ENCODE measurements at regions not wholly inside any gene's neighbourhood (a gene's known extent, or its start where the extent isn't known, plus 50 kb on each side); places are given as distances from the start of the nearest gene placed in this dataset.

DNA sequence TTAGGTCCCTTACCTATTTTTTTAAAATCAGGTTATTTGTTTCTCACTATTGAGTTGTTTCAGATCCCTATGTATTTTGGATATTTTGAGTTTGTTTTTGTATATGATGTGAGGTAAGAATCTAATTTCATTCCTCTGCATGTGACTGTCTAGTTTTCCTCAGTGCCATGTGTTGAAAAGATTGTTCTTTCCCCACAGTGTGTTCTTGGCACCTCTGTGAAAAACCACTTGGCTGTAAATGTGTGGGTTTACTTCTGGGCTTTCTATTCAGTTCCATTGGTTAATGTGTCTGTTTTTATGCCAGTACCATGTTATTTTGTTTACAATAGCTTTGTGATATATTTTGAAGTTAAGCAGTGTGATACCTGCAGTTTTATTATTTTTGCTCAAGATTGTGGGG is 1516.4 kb downstream of the AACS start:
- Histone ChIP-seq H3K36me3 (ENCODE audit: insufficient read depth, low read length) (no peaks in the 10 kb centered on the region), H3K9me3 (ENCODE audit: low read length) (no peaks in the 10 kb centered on the region), H3K4me1 (ENCODE audit: insufficient read depth, low read length) (no peaks in the 10 kb centered on the region), H3K4me3 (ENCODE audit: low read length) (no peak overlapping the region), H2AFZ (ENCODE audit: low read depth, low read length) (no peak overlapping the region), H3K27me3 (ENCODE audit: insufficient read depth, low read length) (no peaks in the 10 kb centered on the region)

DNA sequence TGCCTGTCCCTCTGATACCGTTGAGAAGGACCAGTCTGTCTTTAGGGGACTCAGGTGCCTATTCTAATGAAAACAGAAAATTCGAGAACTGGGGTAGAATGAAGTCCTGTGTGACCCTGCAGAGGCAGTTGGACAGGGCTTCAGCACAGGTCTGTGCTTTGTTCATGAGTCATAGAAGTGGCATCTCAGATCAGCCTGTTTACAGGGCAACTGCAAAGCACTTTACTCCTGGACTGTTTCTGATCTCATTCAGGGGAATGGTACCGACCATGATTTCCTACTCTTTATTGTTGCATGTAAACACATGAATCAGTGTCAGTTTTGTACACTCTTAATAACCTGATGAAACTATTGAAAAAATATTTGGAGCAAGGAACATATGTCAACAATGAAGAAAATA is 1517.0 kb downstream of the AACS start:
- Histone ChIP-seq H3K36me3 (ENCODE audit: insufficient read depth, low read length) (no peaks in the 10 kb centered on the region), H3K4me3 (ENCODE audit: low read length) (no peak overlapping the region), H3K4me1 (ENCODE audit: insufficient read depth, low read length) (no peaks in the 10 kb centered on the region), H3K27me3 (ENCODE audit: insufficient read depth, low read length) (no peaks in the 10 kb centered on the region), H3K9me3 (ENCODE audit: low read length) (no peaks in the 10 kb centered on the region), H2AFZ (ENCODE audit: low read depth, low read length) (no peak overlapping the region)

DNA sequence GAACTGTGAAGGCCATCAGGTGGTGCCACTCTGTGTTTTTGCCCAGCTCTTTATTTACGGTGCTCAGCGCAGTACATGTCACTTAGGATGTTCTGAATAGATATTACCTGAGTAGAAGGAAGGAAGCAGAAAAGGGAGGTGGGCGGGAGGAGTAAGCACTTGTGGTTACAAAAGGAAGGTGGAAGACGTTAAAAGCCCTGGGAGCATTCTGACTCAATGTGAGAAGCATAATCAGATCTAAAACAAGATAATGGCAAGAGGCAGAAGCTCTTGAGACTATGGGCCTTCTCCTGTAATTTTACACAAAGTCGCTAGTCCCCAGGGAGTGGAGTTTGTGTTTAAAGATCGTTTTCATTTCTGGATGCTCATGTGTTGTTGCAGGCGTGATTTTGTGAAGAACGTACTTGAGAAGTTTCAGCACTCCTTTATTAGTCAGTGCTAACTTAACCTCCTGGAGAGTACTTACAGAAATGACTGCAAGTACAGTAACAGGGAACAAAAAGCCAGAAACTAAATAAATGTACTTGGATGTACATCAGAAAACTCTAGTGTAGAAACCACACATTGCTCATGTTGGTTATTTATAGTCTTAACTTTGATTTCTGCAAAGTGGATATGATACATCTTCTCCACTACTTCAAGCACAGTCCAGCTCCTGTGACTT is 1523.5 kb downstream of the AACS start:
- H3K27me3 ChIP-seq (ENCODE audit: insufficient read depth, low read length) = no peaks in the 10 kb centered on the region

DNA sequence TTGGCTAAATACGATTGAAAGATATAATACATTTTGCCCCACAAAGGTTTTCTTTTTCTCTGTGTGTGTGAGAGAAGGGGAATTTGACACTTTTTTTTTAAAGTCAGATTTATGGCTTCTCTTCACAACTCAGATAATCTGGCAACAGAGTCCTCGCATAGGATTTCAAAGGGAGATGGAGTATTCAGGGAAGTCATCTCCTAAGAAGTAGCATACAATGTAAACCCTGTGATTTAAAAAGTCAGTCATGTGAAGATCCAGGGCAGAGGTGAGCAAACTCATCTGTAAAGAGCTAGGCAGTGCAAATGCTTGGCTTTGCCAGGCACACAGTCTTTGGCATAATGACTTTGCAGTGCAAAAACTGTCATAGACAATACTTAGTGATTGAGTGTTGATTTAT is 1526.3 kb downstream of the AACS start:
- H3K36me3 ChIP-seq (ENCODE audit: insufficient read depth, low read length) = no peaks in the 10 kb centered on the region
- H2AFZ ChIP-seq (ENCODE audit: low read depth, low read length) = no peak overlapping the region

More for the DNA sequence above, 1523.5 kb downstream of the AACS start:
- Histone ChIP-seq H3K4me1 (ENCODE audit: insufficient read depth, low read length) (no peaks in the 10 kb centered on the region), H3K9me3 (ENCODE audit: low read length) (no peaks in the 10 kb centered on the region), H2AFZ (ENCODE audit: low read depth, low read length) (no peak overlapping the region), H3K4me3 (ENCODE audit: low read length) (no peak overlapping the region), H3K36me3 (ENCODE audit: insufficient read depth, low read length) (no peaks in the 10 kb centered on the region)

DNA sequence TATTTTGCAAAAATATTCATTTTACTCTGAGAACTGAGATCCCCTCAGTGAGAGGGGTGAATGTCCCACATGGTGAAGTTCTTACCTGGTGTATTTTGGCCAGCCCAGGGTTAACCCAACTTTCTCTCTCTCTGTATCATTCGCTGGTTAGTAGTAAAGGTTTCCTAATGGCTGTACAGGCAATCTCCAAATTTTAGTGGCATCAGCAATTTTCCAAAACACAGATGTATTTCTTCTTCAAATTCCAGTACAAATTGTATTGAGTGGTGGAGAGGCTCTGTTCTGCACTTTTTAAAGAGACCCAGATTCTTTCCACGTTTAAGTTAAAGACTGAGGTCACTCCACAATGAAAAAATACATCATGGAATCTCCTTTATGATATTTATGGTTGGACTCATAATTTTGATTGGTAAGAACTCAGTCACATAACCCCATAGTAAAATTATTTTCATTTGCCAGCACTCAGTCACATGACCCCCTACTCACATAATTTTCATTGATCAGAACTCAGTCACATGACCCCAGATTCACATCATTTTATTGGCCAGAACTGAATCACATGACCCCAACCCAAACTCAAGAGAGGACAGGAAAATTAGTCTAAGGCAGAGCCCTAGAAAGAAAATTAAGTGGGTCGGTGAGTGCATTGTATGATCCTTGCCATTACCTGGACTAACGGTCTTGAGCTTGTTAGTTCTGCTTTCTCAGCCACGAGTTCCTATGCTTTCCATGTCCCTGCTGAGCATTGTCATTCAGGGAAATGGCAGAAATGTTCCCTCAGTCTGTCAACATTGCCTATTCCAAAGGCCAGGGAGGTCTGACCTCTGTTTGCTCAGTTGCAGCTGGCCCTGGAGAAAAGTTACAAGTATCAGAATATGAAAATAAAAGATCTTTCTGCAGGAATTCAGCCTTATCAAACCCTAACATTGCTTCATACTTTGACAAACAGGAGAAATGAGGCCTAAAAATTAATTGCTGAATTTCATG is 1536.2 kb downstream of the AACS start:
- Histone ChIP-seq H3K36me3 (ENCODE audit: insufficient read depth, low read length) (no peaks in the 10 kb centered on the region), H3K4me3 (ENCODE audit: low read length) (no peak overlapping the region), H3K27me3 (ENCODE audit: insufficient read depth, low read length) (no peaks in the 10 kb centered on the region), H2AFZ (ENCODE audit: low read depth, low read length) (no peak overlapping the region), H3K4me1 (ENCODE audit: insufficient read depth, low read length) (no peaks in the 10 kb centered on the region), H3K9me3 (ENCODE audit: low read length) (no peaks in the 10 kb centered on the region)

More for the DNA sequence above, 1526.3 kb downstream of the AACS start:
- Histone ChIP-seq H3K9me3 (ENCODE audit: low read length) (no peaks in the 10 kb centered on the region), H3K4me3 (ENCODE audit: low read length) (no peak overlapping the region), H3K4me1 (ENCODE audit: insufficient read depth, low read length) (no peaks in the 10 kb centered on the region), H3K27me3 (ENCODE audit: insufficient read depth, low read length) (no peaks in the 10 kb centered on the region)

DNA sequence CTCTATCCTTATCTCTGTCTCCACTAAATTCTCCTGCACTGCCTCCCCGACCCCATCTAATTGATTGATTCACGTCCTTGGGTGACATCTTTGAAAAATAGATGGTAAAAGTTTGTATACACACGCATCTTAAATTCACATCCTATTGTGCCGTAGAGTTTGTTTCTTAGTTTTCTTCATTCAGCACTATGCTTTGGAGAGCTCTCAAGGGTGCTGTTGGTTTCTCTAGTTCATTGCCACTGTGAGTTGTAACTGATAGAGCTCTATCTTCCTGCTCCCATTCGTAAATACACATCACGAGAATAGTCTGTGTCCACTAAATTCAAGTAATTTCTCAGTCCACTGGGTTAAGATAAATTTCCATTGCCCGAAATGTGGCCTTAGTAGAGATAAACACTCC is 1537.4 kb downstream of the AACS start:
- Histone ChIP-seq H3K27me3 (ENCODE audit: insufficient read depth, low read length) (no peaks in the 10 kb centered on the region), H3K36me3 (ENCODE audit: insufficient read depth, low read length) (no peaks in the 10 kb centered on the region), H3K9me3 (ENCODE audit: low read length) (no peaks in the 10 kb centered on the region), H3K4me3 (ENCODE audit: low read length) (no peak overlapping the region), H3K4me1 (ENCODE audit: insufficient read depth, low read length) (no peaks in the 10 kb centered on the region), H2AFZ (ENCODE audit: low read depth, low read length) (no peak overlapping the region)

DNA sequence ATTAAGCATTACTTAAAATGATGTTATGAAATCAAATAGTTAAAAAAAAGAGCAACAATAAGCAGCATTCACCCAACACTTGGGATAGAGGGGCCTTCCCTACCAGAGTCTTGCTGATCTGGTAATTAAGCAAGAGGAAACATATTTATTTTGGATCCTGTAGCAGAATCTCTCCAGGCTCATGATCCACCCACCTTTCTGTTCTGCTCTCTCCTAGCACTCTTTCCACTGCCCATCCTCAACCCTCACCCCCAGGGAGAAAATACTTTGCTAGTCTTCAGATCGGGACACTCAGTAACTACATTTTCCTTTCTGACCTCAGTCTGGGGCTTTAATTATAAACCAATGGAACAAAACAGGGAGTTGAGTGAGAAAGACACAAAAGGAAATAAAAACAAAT is 1541.9 kb downstream of the AACS start:
- H3K36me3 ChIP-seq (ENCODE audit: insufficient read depth, low read length) = no peaks in the 10 kb centered on the region

DNA sequence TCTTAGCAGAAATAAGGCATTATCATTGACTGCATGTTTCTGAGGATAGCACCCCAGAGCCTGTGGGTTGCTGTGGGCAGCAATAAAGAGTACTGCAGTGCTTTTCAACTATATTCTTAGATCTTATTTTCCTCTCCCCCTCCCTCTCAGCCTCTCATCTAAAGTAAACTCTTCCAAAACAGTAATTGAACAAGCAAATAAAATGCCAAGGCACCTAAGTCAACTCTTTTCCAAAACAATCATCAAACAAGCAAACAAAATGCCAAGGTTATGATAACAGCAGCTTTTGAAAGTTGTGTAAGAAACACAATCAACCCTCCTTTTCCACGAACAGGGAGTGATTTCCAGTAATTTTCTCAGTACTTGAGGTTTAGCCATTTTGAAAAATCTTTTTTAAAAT is 1542.6 kb downstream of the AACS start:
- Histone ChIP-seq H3K27me3 (ENCODE audit: insufficient read depth, low read length) (no peaks in the 10 kb centered on the region), H2AFZ (ENCODE audit: low read depth, low read length) (no peak overlapping the region), H3K36me3 (ENCODE audit: insufficient read depth, low read length) (no peaks in the 10 kb centered on the region), H3K4me3 (ENCODE audit: low read length) (no peak overlapping the region), H3K4me1 (ENCODE audit: insufficient read depth, low read length) (no peaks in the 10 kb centered on the region), H3K9me3 (ENCODE audit: low read length) (no peaks in the 10 kb centered on the region)

More for the DNA sequence above, 1541.9 kb downstream of the AACS start:
- Histone ChIP-seq H3K27me3 (ENCODE audit: insufficient read depth, low read length) (no peaks in the 10 kb centered on the region), H2AFZ (ENCODE audit: low read depth, low read length) (no peak overlapping the region), H3K4me1 (ENCODE audit: insufficient read depth, low read length) (no peaks in the 10 kb centered on the region), H3K9me3 (ENCODE audit: low read length) (no peaks in the 10 kb centered on the region), H3K4me3 (ENCODE audit: low read length) (no peak overlapping the region)

DNA sequence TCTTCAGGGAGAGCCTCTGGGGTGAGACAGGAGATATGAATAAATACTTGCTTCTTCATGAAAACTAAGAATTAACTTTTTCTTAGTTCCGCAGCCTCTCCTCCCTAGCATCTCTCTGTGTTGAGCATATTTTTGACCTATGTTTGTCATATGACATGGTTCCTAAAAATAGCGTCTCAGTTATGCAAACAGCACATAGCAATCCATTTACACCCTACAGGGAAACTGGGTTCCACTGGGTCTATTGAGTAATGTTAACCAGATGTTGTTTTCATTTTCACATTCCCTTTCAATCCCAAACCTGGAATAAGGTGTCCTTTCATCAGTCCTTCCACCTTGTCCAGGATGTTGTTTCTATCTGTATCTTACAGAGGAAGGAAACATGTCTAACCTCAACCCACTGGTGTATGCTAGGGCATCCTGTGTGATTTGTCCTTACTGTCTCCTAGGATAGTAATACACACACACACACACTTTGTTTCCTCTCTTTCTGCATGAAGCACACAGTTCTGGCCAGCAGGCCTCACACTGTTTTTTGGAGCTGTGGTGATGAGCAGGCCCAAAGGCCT is 1543.5 kb downstream of the AACS start:
- Histone ChIP-seq H3K27me3 (ENCODE audit: insufficient read depth, low read length) (no peaks in the 10 kb centered on the region), H3K36me3 (ENCODE audit: insufficient read depth, low read length) (no peaks in the 10 kb centered on the region), H3K4me3 (ENCODE audit: low read length) (no peak overlapping the region), H3K4me1 (ENCODE audit: insufficient read depth, low read length) (no peaks in the 10 kb centered on the region), H3K9me3 (ENCODE audit: low read length) (no peaks in the 10 kb centered on the region), H2AFZ (ENCODE audit: low read depth, low read length) (no peak overlapping the region)

DNA sequence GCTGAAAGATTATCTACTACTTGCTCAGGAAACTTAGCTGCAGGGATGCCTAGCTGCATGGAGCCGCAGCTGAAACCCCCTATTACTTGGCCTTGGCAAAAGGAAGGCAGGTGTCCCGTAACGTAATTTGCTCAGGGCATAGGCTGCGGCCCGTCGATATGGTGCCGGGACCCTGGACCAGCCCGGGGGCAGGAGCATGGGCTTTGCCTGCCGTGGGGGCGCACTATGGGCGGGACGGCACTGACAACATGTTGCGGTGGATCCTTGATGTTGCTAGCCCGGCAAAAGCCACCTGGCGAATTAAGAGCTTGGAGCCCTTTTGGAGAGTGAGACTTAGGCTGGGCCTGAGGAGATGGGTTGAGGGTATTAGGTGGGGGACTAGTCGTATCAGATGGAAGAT is 1551.2 kb downstream of the AACS start:
- no peaks in the 10 kb centered on the region for H3K4me1 ChIP-seq (ENCODE audit: insufficient read depth, low read length)
- H3K4me3 ChIP-seq (ENCODE audit: low read length) = no peak overlapping the region
- no peaks in the 10 kb centered on the region for H3K9me3 ChIP-seq (ENCODE audit: low read length)
- no peak overlapping the region for H2AFZ ChIP-seq (ENCODE audit: low read depth, low read length)
- no peaks in the 10 kb centered on the region for H3K27me3 ChIP-seq (ENCODE audit: insufficient read depth, low read length)
- H3K36me3 ChIP-seq (ENCODE audit: insufficient read depth, low read length) = no peaks in the 10 kb centered on the region

DNA sequence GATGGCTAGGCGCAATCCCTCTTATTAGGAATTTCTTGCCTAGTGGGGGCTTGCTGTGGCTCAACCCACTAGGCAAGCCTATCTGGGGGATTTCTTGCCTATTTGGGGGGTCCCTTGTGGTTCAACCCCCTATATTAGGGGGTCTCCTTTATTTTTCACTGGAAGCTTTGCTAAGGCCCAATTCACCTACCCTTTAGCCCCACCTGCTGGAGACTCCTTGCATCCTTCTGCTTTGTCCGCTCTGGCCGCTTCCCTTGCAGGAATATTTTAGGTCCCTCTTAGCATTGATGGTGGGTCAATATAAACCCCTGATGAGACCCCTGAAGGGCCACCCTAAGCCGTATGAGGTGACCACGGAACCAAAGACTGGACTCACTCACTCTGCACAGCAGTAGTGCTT is 1552.1 kb downstream of the AACS start:
- H3K27me3 ChIP-seq (ENCODE audit: insufficient read depth, low read length) = no peaks in the 10 kb centered on the region
- H3K4me1 ChIP-seq (ENCODE audit: insufficient read depth, low read length) = no peaks in the 10 kb centered on the region
- H3K4me3 ChIP-seq (ENCODE audit: low read length) = no peak overlapping the region
- H3K9me3 ChIP-seq (ENCODE audit: low read length) = no peaks in the 10 kb centered on the region
- H3K36me3 ChIP-seq (ENCODE audit: insufficient read depth, low read length) = no peaks in the 10 kb centered on the region
- H2AFZ ChIP-seq (ENCODE audit: low read depth, low read length) = no peak overlapping the region

DNA sequence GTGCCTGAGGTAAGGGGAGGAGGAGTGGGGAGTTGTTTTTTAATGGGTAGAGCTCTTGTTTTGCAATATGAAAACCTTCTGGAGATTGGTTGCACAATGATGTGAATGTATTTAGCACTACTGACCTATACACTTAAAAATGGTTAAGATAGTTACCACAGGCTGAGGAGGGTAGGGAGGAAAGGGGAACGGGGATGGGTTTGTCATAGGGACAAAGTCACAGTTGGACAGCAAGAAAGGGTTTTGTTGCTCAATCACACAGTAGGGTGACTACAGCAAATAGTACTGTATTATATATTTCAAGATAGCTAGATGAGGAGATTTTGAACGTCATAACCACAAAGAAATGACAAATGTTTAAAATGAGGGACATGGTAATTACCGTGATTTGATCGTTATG is 1562.4 kb downstream of the AACS start:
- Histone ChIP-seq H3K4me3 (ENCODE audit: low read length) (no peak overlapping the region), H3K9me3 (ENCODE audit: low read length) (no peaks in the 10 kb centered on the region), H3K4me1 (ENCODE audit: insufficient read depth, low read length) (no peaks in the 10 kb centered on the region), H2AFZ (ENCODE audit: low read depth, low read length) (no peak overlapping the region), H3K27me3 (ENCODE audit: insufficient read depth, low read length) (no peaks in the 10 kb centered on the region), H3K36me3 (ENCODE audit: insufficient read depth, low read length) (no peaks in the 10 kb centered on the region)

DNA sequence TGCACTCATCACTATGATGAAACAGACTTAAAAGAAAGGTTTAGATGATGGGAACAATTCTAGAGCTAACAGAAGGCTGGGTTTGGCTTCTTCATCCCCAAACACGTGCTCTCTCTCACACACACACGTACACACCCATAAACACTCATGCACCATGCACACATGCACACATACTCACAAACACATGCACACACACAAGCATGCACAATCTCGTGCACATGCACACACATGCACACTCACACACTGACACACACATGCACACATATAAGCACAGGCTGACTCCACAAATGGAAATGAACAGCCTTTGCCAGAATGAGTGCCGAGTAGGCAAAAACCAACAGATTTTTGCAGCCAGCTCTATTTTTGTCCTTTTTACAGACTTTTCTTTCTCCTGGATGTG is 1571.6 kb downstream of the AACS start:
- no peaks in the 10 kb centered on the region for H3K27me3 ChIP-seq (ENCODE audit: insufficient read depth, low read length)
- no peaks in the 10 kb centered on the region for H3K4me1 ChIP-seq (ENCODE audit: insufficient read depth, low read length)
- H3K9me3 ChIP-seq (ENCODE audit: low read length) = no peaks in the 10 kb centered on the region
- H3K4me3 ChIP-seq (ENCODE audit: low read length) = no peak overlapping the region
- H2AFZ ChIP-seq (ENCODE audit: low read depth, low read length) = no peak overlapping the region
- no peaks in the 10 kb centered on the region for H3K36me3 ChIP-seq (ENCODE audit: insufficient read depth, low read length)
